ENCODE measurements at regions not wholly inside any gene's neighbourhood (a gene's known extent, or its start where the extent isn't known, plus 50 kb on each side); places are given as distances from the start of the nearest gene placed in this dataset.
"Not testable (repeated sequence)": the region's sequence is repeated elsewhere in the genome, so short reads cannot be mapped to it uniquely, and the experiment has no call there.

DNA sequence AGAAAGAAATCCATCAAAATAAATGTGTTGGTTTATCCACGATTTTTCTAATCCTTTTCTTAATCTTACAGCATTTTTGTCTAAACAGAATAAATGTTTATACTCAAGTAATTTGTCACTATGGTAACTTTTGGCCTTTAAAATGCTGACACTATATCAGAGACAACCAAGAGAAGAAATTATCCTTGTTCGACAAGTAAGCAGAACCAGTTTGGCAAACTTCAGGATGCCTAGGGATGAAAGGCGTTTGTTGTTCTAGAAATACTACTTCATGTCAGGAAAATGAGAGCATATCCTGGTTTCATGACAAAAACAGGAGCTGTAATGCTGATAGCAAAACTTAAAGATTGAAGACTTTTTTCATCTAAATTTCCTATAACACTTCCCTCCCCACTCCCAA is 308.0 kb upstream of the ATP11B start:
- no peak for DNase-seq

DNA sequence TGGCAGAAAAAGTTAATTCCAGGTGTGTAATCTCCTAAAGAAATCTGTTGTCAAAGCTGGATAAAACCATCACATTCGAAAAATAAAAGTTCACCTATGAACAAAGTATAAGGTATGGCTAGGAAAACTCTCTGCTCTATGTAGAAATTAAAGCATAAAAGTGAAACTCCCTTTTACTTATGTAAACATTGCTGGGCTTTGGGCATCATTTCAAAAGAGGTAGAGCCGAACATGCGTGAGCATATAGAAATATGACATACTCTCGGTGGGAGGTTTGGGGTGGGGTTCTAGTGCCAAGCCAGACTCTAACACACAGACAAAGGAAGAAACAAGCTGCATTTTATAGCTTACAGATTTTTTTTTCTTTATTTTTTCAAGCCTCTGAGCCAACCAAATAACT is 306.8 kb upstream of the ATP11B start:
- no peak for DNase-seq

DNA sequence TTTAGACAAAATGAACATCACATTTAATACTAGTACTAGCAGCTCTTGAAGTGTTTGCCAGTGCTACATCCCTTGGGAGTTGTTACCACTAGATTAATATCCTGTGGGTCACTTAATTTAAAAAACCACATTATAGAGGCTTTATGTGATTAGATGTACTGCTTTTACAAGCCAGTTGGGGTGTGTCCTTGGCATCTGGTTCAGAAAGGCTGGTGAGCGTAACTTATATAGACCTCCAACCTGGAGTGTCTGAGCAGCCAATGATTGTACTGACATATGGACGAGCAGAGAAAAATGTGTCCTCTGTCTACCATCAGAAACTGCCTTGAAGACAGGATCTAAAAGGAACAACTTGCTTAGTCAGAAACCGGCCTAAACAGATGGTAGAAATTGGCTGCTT is 306.2 kb upstream of the ATP11B start:
- no peak for DNase-seq

DNA sequence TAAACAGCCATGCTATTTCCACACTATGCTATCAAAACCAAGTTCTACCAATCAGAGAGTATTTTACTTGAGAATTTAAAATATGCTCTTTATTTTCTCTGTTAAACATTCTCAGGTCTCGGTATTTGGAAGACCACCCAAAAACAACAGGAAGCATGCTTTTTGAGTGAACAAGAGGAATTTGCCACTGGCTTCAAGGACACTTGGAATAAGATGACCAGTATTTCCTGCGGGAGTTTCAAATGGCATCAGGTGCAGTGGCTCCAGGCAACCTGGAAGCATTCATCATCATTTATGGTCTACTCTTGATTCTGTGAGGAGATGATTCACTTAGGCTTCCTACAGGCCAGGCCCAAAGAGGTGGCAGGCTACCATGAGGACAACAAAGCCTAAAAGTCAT is 305.7 kb upstream of the ATP11B start:
- DNase-seq: no peak

DNA sequence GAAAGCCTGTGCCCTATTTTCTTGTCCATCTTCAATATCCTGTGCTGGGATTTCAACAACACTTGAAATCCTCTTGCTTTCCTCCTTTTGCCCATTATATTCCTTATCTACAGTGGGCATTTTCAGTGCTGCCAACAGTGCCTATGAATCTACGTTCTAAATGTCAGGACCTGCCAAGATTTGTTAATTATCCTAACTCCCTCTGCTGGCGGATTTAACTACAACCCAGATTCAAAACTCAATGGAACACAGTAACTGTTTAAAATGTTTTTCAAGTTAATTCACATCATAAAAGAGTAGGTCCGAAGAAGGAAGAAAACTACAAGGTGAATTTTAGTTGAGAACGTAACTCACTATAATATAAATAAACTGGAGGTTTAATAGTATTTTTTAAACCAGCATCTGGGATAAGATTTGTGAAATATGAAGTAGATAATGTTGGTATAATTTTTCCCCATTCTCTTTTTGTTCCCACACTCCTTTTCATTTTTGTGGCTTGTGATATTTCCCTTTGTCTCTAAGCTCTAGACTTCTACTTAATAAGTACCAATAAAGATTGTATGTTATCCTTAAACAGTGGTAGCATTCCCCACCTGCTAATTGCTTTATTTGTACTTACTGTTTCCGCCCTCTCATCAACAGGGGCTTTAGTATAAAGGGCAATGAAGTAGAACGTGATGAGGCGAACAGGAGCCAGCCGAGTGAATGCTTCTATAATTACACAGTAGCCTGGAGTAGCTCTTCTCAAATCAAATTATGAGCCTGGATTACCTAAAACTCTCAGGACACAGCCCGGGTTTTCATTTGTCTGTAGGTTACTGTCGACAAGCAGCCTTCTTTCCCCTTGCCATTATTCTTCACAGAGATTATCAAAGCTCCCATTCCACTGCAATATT is 302.5 kb upstream of the ATP11B start:
- peak; percentile 30 for DNase-seq

DNA sequence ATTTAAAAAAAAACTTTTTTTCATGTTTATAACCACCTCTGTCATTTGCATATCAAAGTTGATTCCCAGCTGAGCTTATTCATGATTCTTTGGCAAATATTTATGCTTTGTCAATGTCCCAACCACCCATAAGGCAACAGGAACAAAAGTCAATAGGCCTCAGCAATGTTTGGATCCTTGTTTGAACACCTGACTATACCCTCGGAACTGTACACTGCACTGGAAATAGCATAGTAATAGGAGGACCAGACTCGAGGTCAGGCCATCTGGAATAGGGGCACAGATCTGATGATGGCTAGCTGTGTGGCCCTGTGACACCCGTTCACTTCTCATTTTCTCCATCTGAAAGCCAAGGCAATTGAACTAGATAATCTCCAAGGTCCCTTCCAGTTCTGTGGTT is 301.7 kb upstream of the ATP11B start:
- no peak for DNase-seq

DNA sequence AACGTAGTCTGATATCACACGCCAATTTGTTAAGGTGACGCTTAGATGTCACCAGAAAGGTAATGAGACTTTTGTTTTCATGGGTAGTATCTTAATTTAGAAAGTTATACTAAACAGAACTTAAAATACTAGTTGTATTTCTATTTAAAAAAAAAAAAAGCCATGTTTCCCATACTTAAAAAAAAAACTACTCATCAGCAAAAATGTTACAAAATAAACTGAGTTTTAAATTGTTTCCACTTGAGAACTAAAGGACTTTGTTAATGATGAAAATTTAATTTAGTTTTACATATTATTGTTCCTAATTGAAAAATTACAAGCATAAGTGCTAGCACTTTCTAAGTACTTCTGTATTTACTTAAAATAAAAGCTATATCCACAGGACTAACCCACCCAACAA is 300.8 kb upstream of the ATP11B start:
- no peak for DNase-seq

DNA sequence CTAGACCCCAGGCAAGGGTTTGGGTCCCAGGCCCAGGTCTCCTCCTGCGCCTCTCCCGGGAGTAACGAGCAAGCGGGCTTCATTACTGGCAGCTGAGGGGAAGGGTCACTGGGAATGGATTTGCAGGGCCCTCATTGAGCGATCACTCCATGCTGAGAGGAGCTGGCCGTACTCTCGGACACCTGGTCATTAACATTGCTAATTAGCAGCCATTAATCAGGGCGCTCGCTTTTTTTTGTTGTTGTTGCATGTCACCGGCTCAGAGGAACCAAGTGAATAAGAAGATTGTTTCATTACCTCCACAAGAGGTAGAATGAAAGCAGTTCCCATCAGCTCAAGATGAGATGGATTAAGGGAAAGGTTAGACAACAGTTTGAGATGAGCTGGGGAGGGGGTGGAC is 293.0 kb upstream of the ATP11B start:
- no peak for DNase-seq

DNA sequence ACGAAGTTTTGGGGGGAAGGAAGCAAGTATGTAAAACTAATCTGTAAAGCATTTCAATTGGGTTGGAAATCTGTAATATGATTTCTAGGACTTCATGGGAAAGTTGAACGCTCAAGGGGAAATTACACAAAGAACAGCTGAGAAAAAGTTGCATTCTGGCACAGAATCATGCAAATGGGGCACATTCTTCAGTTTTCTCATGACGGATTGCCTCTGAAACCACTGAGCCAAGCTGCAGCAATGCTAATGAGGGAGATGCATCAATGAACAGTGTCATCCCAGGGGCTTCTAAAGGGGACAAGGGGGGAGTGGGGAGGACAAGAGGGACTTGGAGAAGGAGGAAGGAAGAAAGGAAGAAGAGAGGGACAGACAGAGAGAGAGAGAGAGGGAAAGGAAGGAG is 291.4 kb upstream of the ATP11B start:
- DNase-seq: no peak

DNA sequence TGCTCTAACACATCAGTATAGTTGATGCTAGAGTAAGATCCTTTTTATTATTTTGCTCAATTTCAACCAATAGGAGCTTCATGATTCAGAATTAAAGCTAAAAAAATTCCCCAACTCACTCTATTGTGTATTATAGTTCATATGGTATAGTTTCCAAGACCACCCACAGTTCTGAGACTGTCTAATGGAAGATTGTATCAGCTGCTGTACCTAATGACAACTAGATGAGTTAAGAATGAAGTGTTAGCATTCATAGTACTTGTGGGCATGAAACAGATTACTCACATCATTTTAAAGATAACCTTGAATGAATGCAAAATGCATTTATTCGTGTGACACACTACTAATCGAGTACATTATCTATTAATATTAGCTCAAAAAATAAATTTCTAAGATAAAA is 289.9 kb upstream of the ATP11B start:
- no peak for DNase-seq

DNA sequence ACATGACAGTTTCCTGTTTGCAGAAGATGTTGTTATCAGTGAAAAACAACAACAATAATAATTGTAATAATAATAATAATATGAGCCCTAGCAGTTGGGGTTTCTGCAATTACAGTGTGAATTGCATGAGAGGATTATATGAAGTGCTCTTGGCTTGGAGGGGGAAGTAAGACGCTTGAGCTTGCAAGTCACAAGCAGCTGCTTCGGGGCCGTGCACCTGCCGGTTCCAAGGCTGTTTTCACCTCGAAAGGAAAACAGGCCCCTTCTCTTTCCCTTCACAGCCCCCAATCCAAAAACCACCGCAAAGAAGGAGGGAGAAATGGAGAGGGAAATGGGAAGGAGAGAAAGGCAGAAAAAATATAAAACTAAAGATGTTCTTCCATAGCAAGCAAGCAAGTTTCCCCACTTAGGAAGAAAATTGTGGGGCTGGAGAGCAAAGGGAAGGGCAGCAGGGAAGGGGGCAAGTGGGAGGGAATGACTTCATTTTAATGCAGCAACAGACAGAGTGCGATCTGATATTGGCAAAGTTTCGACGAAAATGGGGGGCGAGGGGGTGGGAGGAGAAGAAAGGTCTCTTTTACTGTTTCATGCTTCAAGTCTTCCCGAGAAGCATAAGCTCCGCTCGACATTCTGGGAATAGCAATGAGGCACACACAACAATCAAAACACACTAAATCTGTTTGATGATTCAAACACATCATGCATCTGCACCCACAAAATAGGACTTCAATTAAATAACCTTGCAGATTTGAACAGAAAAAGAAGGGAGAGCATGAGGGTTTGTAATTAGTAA is 284.2 kb upstream of the ATP11B start:
- no peak for DNase-seq

DNA sequence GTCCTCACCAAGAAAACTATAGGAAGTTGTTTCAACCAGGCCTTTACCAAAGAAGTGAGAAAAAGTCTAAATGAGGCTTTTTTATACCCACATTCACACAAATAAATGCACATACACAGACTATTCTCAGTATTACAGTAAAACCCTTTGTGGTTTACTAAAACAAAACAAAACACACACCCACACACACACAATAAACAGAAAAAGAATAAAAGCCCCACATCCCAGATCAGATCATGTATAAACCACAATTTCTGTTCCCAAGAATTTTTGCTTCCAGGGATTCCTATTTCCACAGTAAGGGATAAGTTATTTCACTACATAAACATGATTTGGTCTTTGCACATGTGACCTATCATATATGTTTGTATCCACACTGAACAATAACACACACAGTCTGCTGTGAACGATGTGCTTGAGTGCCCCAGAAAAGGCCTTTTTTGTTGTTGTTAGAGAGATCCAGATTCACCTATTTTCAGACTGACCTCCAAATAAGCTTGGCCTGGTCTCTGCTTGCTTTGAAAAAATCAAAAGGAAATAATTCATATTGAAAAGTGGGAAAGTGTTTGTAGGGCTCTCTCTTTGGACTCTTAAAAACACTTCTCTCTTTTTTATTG is 283.4 kb upstream of the ATP11B start:
- no peak for DNase-seq

DNA sequence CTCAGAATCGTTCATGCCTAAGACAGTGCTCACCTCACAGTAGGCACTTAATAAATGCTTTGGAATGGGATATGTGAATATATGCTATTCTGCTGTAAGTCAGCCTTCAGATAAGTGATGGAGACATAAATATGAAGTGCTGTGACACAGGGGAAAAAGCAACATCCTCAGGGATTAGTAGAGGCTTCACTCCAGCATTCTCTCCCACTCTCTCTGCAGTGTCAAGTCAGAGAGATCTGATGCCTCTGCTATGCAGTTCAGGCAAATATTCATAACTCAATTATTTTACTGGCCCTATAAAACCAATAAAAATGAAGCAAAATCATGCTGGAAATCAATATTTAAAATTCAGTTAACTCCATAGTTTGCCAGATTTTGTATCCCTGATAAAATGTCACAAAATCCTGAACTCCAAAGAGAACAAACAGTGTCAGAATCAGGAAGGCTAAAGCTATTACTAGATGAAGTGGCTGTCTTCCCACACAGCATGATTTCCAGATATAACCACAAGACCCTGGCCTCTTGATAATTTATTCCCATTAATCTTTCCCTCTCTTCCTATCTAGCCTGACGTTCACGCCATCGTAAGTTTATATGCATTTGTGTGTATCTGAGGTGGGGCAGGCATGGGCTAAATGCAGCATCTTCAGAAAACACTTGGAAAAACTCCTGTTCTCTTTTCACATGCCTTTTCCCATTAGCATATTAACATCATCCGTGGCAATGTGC is 278.9 kb upstream of the ATP11B start:
- no peak for DNase-seq

DNA sequence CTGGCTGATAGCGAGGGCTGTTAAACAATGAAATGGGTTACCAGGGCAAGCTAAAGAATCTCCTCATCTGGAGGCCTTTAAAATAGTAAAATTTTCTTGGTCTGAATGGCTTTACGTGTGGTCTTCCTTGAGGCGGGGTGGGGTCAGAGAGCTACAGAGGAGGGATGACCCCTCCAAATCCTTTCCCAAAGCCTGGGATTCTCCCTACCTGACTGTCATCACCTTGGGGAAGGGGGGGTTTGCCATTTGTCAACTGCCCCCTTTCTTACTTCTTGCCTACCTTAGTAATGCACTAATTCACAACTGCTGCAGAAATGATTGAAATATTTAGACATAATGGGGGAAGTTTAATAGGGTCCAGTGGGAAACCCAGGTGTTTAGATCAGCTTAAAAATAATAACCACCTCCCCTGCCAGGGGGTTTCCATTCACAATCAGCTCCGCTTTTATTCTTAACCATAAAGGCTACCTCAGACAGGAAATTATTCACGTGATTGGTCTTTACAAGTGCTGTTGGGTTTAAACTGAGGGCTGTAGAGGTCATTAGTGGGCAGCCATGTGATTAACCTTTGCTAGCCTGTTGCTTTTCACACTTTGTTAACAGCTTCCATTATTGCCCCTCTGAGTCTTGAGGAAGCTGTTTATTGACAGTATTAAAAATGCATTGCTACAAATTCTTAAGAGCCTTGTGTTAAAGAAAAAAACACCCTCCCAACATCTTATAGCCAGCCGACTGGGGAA is 276.5 kb upstream of the ATP11B start:
- no peak for DNase-seq

DNA sequence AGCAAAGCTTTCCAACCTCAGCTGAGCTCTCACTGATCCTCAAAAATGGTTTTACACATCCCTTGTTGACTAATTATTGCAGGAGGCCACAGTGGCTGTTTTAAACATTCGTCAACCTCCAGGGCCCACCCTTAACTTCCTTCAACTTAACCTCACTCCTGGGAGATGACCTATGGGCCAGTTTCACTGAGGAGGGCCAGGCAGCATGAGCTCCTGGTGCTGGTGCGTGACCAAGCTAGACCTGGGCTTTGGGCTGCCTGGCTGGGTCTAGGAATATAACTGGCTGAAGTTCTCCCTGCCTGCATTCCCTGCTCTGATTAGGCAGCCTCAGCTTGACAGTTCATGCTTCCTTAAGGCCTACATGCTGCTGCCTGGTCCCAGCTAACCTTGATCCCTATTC is 273.7 kb upstream of the ATP11B start:
- no peak for DNase-seq

DNA sequence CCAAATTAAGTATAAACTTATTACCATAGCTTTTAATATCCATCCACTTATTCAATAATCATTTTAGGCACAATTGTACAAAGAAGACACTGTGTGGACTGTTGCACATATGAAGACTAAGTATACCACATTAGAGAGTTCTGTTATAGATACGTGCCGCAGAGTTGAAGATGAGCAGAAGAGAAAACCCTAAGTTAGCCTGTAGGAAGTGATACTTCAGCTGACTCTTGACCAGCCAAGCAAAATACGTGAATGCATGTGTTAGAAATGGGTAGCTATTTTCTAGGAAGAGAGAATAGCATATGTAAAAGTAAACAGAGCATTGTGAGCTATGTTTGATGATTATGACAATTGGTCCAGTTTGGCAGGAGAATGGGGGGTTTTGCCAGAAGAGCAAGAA is 272.0 kb upstream of the ATP11B start:
- no peak for DNase-seq

DNA sequence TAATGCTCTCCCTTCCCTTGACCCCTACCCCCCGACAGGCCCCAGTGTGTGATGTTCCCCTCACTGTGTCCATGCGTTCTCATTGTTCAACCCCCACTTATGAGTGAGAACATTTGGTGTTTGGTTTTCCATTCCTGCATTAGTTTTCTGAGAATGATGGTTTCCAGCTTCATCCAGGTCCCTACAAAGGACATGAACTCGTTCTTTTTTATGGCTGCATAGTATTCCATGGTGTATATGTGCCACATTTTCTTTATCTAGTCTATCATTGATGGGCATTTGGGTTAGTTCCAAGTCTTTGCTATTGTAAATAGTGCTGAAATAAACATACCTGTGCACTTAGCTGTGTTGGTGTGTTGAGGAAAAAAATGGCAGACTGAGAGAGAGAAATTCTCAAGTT is 269.9 kb upstream of the ATP11B start:
- not testable (repeated sequence) for DNase-seq

DNA sequence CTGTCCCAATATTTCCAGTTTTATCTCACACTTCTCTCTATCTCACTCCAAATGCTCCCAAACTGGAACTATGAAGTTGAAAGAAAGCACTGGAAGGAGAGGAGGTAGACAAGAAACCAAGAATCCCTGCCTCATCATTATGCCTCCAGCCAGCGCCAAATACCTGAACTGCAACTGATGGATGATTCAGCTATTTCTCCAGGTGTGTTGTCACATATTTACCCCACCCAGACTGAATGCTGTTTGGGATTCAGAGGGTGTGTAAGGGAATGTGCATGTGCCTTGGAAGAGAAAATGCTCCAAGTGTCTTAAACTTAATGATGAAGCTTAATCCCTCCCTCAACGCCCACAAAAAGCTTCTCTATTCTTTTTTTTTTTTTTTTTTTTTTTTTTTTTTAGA is 269.5 kb upstream of the ATP11B start:
- no peak for DNase-seq

DNA sequence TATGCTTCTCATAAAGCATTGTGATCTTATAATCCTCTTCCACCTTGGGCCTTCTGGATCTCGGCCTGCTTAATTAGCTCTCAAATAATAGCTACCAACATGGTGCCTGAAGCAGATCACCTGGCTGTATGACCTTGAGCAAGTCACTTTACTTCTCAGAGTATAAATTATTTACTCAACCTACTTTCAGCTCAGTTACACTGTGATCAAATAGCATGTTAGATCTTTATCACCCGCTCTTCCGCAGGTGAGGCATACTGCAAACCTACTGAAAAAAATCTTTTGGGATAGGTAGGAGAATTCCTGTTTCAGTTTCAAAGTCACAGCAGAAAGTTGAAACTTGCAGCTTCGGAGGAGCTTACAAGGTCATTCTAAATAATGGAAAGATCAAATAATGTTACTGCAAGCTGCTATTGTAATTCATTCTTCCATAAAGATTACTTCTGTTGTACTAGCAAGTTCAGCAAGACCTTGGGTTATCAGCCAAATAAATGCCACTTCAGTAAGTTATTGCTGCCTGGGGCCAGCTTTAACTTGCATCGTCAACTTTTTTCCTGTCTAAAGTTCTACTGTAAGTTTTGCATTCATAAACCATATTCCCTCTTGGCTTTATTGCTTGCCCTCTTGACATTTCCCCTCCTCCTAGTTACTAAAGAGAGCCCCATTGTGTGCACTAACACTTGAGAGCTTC is 268.4 kb upstream of the ATP11B start:
- no peak for DNase-seq

DNA sequence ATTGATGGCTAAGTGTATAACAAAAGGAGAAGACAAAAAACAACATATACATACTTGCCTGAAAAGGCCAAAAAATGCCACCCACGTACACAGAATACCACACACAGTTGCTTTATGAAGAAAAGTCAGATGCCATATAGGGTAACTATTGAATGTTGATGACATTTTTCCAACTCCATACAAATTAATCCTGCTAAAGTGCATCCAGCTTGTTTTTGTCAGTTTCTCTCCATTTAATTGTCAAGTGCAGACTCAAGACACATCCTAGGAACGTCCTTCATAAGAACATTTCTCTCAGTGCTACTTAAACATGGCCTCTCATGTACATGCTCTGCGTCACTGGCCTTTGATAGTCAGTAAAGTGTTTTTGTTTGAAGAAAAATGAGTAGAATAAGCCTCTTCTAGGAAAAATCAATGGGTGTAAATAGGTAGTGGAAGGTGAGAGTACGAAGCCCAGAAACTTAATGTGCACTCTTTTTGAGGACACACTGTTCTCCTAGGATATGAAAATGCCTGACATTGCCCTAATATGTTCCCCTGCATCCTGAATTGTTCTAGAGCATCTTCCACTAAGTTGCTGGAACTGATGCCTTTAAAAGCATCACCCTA is 267.4 kb upstream of the ATP11B start:
- DNase-seq: no peak

DNA sequence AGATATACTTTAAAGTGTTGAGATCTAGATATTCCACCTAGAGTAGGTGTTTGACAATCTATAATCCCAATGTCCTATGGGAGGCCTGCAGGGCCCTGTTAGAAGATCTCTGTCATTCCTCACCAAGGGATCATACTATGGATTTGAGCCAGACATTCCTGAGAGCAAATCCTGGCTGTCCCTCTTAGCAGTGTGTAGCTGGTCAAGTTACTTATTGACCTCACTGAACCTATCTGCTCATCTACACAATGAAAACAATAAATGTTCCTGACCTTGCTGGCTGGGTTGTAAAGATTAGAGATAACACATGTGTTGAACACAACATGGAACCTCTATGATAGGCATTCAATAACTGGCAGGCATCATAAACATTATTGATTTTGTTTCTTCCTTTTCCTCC is 265.6 kb upstream of the ATP11B start:
- no peak for DNase-seq
